Calu3 (cell line): ENCODE measurements at regions not wholly inside any gene's neighbourhood (a gene's known extent, or its start where the extent isn't known, plus 50 kb on each side); places are given as distances from the start of the nearest gene placed in this dataset.
"Not testable (repeated sequence)": the region's sequence is repeated elsewhere in the genome, so short reads cannot be mapped to it uniquely, and the experiment has no call there.

Experiments
- BruUV-seq: library from RNA; stranded (reverse); fragments of 400-500 nt; replicated peaks from 2 replicates; lab custom pipeline; 2021; lab: Mats Ljungman, UMichigan
- CTCF ChIA-PET: fragments of 300-600 bp; sonication (Branson Sonifier 250); formaldehyde crosslinking; loops from one replicate; lab custom pipeline; 2022; ENCODE audit warnings: antibody characterized with exemption; lab: Charles Lee
- DNase-seq: peaks from one replicate; pipeline ENCODE4 v3.0.0; 2022
- H3K27ac Mint-ChIP-seq: one replicate; pipeline ENCODE4 v1.8.0; 2022; ENCODE audit warnings: mixed read lengths; ENCODE audit not compliant: unreplicated experiment
- H3K27me3 Mint-ChIP-seq: one replicate; pipeline ENCODE4 v1.8.0; 2022; ENCODE audit warnings: mixed read lengths; ENCODE audit not compliant: unreplicated experiment
- H3K36me3 Mint-ChIP-seq: one replicate; pipeline ENCODE4 v1.8.0; 2022; ENCODE audit warnings: mild to moderate bottlenecking, moderate library complexity, mixed read lengths; ENCODE audit not compliant: insufficient read depth, unreplicated experiment
- H3K4me1 Mint-ChIP-seq: one replicate; pipeline ENCODE4 v1.8.0; 2022; ENCODE audit warnings: mild to moderate bottlenecking, low read depth, mixed read lengths; ENCODE audit not compliant: unreplicated experiment
- H3K4me3 Mint-ChIP-seq: one replicate; pipeline ENCODE4 v1.8.0; 2022; ENCODE audit warnings: mild to moderate bottlenecking, low read depth, moderate library complexity, mixed read lengths; ENCODE audit not compliant: unreplicated experiment
- H3K9me3 Mint-ChIP-seq: one replicate; pipeline ENCODE4 v1.8.0; 2022; ENCODE audit warnings: low read depth, mixed read lengths; ENCODE audit not compliant: unreplicated experiment
- intact Hi-C: fragments of 100-400 bp; cut with micrococcal nuclease; formaldehyde crosslinking; loops from one replicate; pipeline ENCODE4 v1.10.0; 2022; ENCODE audit not compliant: unreplicated experiment
- TF ChIP-seq, protein P1 (sequence below): fragments of 200-600 bp; IDR thresholded peaks from one replicate; pipeline ENCODE4 v1.8.0; 2022; ENCODE audit warnings: antibody characterized with exemption; ENCODE audit not compliant: unreplicated experiment

DNA sequence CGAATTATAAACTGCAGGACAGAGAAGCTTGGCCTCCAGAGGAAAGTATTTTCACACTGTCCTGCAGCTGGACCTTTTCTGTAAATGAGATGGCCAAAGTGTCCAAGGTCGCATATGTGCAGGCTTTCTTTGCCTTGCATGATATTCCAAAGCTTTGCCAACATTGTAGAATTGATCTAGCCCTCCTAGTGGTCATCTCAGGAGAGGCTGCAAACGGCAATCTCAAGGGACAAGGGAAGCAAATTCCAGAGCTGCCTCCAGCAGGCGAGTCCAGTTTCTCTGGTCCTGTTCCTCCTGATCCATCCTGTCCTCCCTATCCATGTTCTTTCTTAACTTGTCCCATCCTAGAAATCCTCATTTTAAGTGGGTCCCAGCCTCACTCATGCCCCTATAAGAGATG, 373.4 kb upstream of the PCDH15 start:
- H3K4me1 Mint-ChIP-seq, result no peaks in the 10 kb centered on the region
- H3K36me3 Mint-ChIP-seq, result no peaks in the 10 kb centered on the region
- peaks cover 1% of the 10 kb centered on the region for H3K9me3 Mint-ChIP-seq
- intact Hi-C loops, result no loop called here
- H3K4me3 Mint-ChIP-seq, result no peak overlapping the region
- CTCF ChIA-PET, result no interaction called here
- DNase-seq, result peak; percentile 14
- no peaks in the 10 kb centered on the region for H3K27me3 Mint-ChIP-seq
- BruUV-seq, result no TSS peak
- TF ChIP-seq, protein P1, sequence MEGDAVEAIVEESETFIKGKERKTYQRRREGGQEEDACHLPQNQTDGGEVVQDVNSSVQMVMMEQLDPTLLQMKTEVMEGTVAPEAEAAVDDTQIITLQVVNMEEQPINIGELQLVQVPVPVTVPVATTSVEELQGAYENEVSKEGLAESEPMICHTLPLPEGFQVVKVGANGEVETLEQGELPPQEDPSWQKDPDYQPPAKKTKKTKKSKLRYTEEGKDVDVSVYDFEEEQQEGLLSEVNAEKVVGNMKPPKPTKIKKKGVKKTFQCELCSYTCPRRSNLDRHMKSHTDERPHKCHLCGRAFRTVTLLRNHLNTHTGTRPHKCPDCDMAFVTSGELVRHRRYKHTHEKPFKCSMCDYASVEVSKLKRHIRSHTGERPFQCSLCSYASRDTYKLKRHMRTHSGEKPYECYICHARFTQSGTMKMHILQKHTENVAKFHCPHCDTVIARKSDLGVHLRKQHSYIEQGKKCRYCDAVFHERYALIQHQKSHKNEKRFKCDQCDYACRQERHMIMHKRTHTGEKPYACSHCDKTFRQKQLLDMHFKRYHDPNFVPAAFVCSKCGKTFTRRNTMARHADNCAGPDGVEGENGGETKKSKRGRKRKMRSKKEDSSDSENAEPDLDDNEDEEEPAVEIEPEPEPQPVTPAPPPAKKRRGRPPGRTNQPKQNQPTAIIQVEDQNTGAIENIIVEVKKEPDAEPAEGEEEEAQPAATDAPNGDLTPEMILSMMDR, result peak; percentile 40
- H3K27ac Mint-ChIP-seq, result no peak overlapping the region

DNA sequence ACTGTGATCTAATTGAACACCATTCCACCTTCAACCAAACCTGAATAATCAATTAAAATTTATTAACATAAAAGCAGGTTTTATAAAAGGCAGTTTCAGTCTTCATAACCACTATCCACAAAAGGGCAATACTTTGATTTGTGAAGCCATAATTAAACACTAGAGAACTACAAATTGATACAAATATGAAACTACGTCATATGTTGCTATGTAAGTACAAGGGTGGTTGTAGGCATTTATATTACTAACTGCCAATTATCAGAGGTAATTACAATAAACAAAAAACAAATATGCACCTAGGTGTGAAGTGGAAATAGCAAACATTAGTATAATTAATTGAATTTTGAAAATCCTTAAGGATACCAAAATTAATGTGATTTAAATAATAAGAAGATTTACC, 368.5 kb upstream of the PCDH15 start:
- H3K4me1 Mint-ChIP-seq, result no peaks in the 10 kb centered on the region
- no TSS peak for BruUV-seq
- TF ChIP-seq, protein P1, result no peak
- no peaks in the 10 kb centered on the region for H3K27me3 Mint-ChIP-seq
- H3K4me3 Mint-ChIP-seq, result no peak overlapping the region
- DNase-seq, result no peak
- intact Hi-C loops, result no loop called here
- CTCF ChIA-PET, result no interaction called here
- H3K27ac Mint-ChIP-seq, result no peak overlapping the region
- no peaks in the 10 kb centered on the region for H3K36me3 Mint-ChIP-seq
- no peaks in the 10 kb centered on the region for H3K9me3 Mint-ChIP-seq

DNA sequence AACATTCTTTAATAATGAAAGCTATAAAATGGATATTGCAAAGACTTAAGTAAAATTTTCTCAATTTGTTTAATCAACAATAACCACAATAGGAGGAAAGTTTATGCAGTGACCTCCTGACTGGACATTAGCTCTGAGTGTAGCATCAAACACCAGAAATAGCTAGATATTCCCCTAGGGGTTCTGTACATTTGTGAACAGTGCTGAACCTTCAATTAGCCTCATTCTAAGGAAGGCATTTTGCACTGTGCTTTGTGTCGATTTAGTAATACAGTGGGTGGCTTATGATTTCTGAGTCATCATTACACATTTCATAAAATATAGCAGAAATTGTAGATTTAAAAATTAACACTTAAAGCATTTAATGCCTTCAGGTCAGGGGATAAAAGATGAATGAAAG, 367.3 kb upstream of the PCDH15 start:
- TF ChIP-seq, protein P1, result no peak
- DNase-seq, result no peak
- H3K36me3 Mint-ChIP-seq, result no peaks in the 10 kb centered on the region
- no TSS peak for BruUV-seq
- H3K4me3 Mint-ChIP-seq, result no peak overlapping the region
- H3K27me3 Mint-ChIP-seq, result no peaks in the 10 kb centered on the region
- H3K27ac Mint-ChIP-seq, result no peak overlapping the region
- CTCF ChIA-PET, result no interaction called here
- intact Hi-C loops, result no loop called here
- no peaks in the 10 kb centered on the region for H3K9me3 Mint-ChIP-seq
- H3K4me1 Mint-ChIP-seq, result no peaks in the 10 kb centered on the region

DNA sequence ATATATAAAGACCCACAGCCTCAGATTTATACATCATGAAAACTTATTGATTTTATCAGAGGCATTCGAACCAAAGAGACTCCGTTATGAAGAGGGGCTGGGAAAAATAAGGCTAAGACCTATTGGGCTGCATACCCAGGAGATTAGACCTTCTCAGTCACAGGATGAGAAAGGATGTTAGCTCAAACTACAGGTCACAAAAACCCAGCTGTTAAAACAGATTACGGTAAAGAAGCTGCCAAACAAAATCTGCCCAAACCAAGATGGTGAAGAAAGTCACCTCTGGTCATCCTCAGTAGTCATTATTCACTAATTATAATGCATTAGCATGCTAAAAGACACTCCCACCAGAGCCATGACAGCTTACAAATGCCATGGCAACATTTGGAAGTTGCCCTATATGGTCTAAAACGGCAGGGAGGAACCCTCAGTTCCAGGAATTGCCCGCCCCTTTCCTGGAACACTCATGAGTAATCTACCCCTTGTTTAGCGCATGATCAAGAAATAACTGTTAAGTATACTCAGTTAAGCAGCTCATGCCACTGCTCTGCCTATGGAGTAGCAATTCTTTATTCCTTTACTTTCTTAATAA, 362.5 kb upstream of the PCDH15 start:
- TF ChIP-seq, protein P1, result no peak
- DNase-seq, result no peak
- BruUV-seq, result no TSS peak
- H3K27me3 Mint-ChIP-seq, result no peaks in the 10 kb centered on the region
- no peaks in the 10 kb centered on the region for H3K36me3 Mint-ChIP-seq
- H3K4me3 Mint-ChIP-seq, result no peak overlapping the region
- H3K27ac Mint-ChIP-seq, result no peak overlapping the region
- intact Hi-C loops, result no loop called here
- no peaks in the 10 kb centered on the region for H3K9me3 Mint-ChIP-seq
- CTCF ChIA-PET, result no interaction called here
- H3K4me1 Mint-ChIP-seq, result no peaks in the 10 kb centered on the region

DNA sequence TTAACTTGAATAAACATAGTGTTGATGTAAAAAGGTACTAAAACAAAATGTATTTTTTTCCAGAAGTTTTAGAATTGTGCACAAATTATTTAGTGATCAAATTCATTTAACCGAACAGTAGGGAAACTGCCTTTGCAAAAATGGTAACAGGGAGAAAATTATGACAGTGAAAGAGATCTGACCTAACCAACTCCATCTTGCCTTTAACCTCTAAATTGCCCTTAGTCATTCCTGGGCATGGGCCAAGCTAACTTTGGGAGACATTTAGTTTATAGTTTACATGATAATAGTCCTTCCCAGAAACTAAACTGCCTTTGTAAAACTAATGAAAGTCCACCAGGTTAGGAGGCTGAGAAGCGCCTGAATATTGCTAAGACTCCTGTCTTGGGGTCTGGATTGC, 361.3 kb upstream of the PCDH15 start:
- H3K27ac Mint-ChIP-seq, CTCF ChIA-PET, H3K4me1 Mint-ChIP-seq, DNase-seq, H3K9me3 Mint-ChIP-seq, intact Hi-C loops, H3K36me3 Mint-ChIP-seq, H3K4me3 Mint-ChIP-seq, BruUV-seq, H3K27me3 Mint-ChIP-seq: not testable (repeated sequence)
